Ishikawa (cell line): ENCODE measurements at regions not wholly inside any gene's neighbourhood (a gene's known extent, or its start where the extent isn't known, plus 50 kb on each side); places are given as distances from the start of the nearest gene placed in this dataset.

Experiments
- CEBPB ChIP-seq: IDR thresholded peaks from 2 replicates; pipeline ENCODE4 v1.6.1; 2012
- CREB1 ChIP-seq: IDR thresholded peaks from 2 replicates; pipeline ENCODE4 v1.6.1; 2012; ENCODE audit warnings: low read depth
- EGR1 ChIP-seq: IDR thresholded peaks from 2 replicates; pipeline ENCODE4 v1.6.1; 2012
- EP300 ChIP-seq: IDR thresholded peaks from 2 replicates; pipeline ENCODE4 v1.6.1; 2012; ENCODE audit warnings: borderline replicate concordance
- FOXM1 ChIP-seq: IDR thresholded peaks from 2 replicates; pipeline ENCODE4 v1.6.1; 2012; ENCODE audit warnings: low read depth, borderline replicate concordance
- MAX ChIP-seq: IDR thresholded peaks from 2 replicates; pipeline ENCODE4 v1.6.1; 2012
- NFIC ChIP-seq: IDR thresholded peaks from 2 replicates; pipeline ENCODE4 v1.6.1; 2012
- RAD21 ChIP-seq: IDR thresholded peaks from 2 replicates; pipeline ENCODE4 v1.6.1; 2012; ENCODE audit warnings: low read depth
- REST ChIP-seq: IDR thresholded peaks from 2 replicates; pipeline ENCODE4 v1.6.1; 2012; ENCODE audit warnings: low read depth, mild to moderate bottlenecking
- TAF1 ChIP-seq: IDR thresholded peaks from 2 replicates; pipeline ENCODE4 v1.6.1; 2012; ENCODE audit warnings: low read depth, mild to moderate bottlenecking
- TCF12 ChIP-seq: IDR thresholded peaks from 2 replicates; pipeline ENCODE4 v1.6.1; 2012; ENCODE audit warnings: low read depth
- TEAD4 ChIP-seq: IDR thresholded peaks from 2 replicates; pipeline ENCODE4 v1.6.1; 2012
- USF1 ChIP-seq: IDR thresholded peaks from 2 replicates; pipeline ENCODE4 v1.6.1; 2012
- YY1 ChIP-seq: IDR thresholded peaks from 2 replicates; pipeline ENCODE4 v1.6.1; 2012; ENCODE audit warnings: low read depth
- ZBTB7A ChIP-seq: IDR thresholded peaks from 2 replicates; pipeline ENCODE4 v1.6.1; 2012; ENCODE audit warnings: low read depth

GRCh38 chr7:116142374-116142773, 68.0 kb upstream of the TES start:
- no peak for TF ChIP-seq NFIC
- TF ChIP-seq YY1 = no peak
- no peak for TF ChIP-seq TAF1
- no peak for TF ChIP-seq FOXM1
- TF ChIP-seq USF1 = no peak
- TF ChIP-seq ZBTB7A = no peak
- no peak for TF ChIP-seq TCF12
- no peak for TF ChIP-seq CEBPB
- TF ChIP-seq MAX = no peak
- no peak for TF ChIP-seq EGR1
- TF ChIP-seq CREB1 = no peak
- no peak for TF ChIP-seq RAD21
- TF ChIP-seq EP300 = no peak
- no peak for TF ChIP-seq REST
- TF ChIP-seq TEAD4 = no peak

- TF ChIP-seq YY1 (no peak), TCF12 (no peak), FOXM1 (no peak), CEBPB (no peak), EP300 (no peak), REST (no peak), RAD21 (no peak), TEAD4 (no peak), TAF1 (no peak), EGR1 (no peak), ZBTB7A (no peak), NFIC (no peak), USF1 (no peak), MAX (no peak), CREB1 (no peak)
These were observed 67.5 kb upstream of the TES start for GRCh38 chr7:116142850-116143249.

GRCh38 chr7:116145245-116145852, 65.0 kb upstream of the TES start:
- TF ChIP-seq TAF1 (no peak), CREB1 (no peak), NFIC (no peak), EP300 (no peak), YY1 (no peak), TEAD4 (no peak), ZBTB7A (no peak), MAX (no peak), CEBPB (no peak), REST (no peak), TCF12 (no peak), EGR1 (no peak), USF1 (no peak), FOXM1 (no peak), RAD21 (no peak)

- TF ChIP-seq EGR1 (no peak), CEBPB (no peak), TCF12 (no peak), CREB1 (no peak), YY1 (no peak), FOXM1 (no peak), ZBTB7A (no peak), REST (no peak), TAF1 (no peak), MAX (no peak), EP300 (no peak), TEAD4 (no peak), NFIC (no peak), RAD21 (no peak), USF1 (no peak)
These were observed 62.2 kb upstream of the TES start for GRCh38 chr7:116148108-116148507.
